Activated CD4-positive, alpha-beta T cell treated with anti-CD3 and anti-CD28 coated beads for 1 hour (primary cell): ENCODE measurements at regions not wholly inside any gene's neighbourhood (a gene's known extent, or its start where the extent isn't known, plus 50 kb on each side); places are given as distances from the start of the nearest gene placed in this dataset.

ENCODE experiments used
- DNase-seq: peaks from one replicate; pipeline ENCODE4 v3.0.0-alpha.2; 2020

DNA sequence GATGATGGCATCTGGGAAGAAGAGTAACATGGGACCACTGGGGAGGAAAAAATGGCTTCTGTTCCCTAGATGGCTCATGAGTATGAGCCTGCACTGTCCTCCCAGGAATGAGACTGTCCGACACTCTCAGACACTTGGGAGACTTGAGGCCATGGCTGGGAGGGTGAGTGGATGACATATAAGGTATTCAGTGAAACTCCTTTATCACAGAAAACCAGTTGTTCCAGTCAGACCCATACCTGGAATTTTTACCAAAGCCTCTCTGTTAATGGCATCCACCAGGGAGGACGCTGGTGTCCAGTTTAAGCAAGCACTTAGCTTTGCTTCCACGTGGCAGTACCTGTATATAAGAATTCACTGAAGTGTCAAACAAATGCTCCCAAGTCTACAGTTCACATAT lies 116.7 kb upstream of the C10orf90 start:
- no peak for DNase-seq

DNA sequence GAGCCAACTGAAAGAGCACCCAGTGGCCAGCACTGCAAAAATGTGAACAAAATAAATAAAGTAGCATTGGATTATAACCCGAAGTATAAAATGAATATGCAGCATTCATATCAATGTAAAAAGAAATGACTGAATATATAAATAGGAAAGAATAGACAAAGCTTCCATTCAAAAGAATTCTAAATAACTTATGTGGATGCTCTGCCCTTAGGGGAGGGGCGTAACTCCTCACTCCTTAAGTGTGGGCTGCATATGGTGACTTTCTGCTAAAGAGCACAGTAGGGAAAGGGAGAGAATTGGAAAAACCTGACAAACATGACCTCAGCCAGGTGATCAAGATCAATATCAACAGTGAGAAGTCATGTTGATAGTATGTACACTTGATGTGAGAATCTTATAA lies 109.9 kb upstream of the DOCK1 start:
- no peak for DNase-seq

DNA sequence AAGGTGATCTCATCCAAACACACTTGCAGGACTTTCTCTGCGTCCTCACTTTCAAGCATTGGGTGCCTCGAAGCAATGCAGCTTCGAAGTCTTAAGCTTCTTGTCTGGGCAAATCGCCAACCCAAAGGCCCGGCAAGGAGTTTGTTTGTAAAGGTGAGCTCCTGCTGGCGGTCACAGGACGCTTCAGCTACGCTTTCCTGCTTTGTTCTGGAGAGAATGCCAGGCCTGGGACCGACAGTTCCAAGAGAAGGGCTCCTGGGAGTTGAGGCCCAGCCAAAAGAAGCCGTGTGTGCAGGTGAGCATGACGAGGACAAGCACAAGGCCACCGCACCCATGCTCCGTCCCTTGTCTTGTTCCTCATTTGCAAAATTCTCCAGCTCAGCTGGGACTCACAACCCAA lies 106.6 kb upstream of the DOCK1 start:
- DNase-seq, result no peak

DNA sequence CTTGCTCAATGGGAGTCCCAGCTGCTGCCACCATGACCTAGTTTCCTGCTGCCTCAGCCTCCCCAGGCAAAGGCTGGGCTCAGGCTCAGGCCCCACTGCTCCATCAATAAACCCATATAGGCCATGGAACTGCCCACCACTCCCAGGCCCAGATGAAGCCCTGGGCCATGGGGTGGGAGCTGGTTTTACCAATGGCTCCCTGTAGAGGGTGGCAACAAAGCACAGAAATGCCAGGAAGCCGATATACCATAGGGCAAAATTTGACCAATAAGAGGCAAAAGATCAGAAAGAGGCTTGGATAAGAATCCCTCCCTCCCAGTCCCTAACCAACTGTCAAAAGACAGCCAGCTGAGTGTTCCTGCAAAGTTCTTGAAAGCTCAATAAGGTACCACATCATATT lies 101.8 kb upstream of the DOCK1 start:
- DNase-seq, result no peak

DNA sequence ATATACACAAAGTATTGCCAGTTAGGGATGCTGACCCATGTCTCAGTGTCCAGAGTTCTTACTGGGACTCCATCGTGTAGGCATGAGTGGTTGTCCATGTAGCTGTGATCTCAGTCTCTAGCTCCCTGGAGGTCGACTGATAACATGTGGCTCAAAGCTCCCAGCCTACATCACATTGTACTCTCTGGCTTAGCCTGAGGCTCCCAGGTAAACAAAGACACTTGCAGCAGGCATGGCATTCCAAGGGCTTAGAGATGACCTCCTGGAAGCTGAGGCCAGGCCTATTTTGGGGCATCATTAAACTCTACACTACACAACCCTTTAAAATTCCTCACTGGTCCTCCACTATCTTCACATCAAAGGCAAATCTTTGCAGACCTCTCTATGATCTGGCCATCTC lies 100.8 kb upstream of the DOCK1 start:
- DNase-seq, result no peak

DNA sequence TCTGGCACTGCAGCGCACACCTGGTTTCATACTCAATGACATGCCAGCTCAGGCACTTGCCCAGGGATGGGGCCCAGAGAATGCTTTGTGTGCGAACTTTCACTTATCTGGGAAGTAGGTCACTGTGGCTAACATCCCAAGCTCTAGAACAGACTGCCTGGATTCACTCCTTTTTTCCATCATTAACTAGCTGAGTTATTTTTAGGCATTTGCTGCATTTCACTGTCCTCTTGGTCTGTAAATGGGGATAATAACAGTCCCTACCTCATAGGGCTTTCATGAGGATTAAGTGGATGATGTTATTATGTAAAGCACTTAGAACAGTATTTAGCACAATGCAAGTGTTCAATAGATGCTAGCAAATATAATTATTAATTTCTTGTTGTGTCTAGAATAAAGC lies 98.7 kb upstream of the DOCK1 start:
- DNase-seq, result no peak

DNA sequence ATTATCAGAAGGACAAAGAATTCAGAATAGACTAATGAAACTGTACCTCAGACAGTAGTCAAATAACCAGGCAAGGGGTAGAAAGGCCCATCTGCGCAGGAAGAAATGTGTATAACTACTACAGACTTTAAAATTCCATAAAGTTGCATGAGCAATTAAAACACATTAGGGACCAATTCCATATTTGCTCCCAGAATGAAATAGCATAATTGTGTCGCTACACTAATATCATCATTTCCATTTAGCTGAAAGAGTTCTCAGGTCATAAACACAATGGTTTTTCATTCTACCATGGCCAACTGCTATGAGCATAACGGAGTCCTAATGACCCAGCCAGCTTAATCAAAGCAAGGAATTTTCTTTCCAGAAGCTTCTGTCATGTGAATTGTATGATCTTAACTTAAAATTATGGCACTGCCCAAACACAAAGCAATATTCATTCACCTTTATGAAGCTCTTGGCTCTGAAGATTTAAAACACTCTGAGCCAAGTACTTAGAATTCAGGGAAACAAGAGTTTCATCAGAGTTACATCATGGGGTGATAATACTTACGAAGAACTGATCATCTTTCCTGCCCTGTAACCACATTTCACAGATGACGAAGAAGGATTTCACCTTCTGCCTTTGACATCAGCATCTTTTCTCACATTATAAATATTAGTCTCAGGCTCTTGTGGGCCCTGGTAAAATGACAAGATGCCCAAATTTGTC lies 98.1 kb upstream of the DOCK1 start:
- DNase-seq, result no peak

DNA sequence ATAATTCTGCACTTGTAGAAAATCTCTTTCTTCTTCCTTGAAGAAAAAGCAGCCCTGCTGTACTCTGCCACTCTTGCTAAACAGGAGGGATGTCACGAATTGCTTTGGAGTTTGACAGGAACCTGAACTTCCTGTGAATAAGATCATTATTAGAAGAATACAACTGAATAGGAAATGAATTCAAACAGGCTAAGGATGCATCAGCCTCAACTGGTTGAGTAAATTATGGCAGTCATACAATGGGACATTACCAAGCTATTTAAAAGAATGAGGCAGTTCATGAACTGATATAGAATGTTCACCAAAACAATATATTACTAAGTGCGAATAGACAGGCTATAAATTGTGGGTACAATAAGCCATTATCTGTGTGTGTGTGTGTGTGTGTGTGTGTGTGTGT lies 97.1 kb upstream of the DOCK1 start:
- no peak for DNase-seq

DNA sequence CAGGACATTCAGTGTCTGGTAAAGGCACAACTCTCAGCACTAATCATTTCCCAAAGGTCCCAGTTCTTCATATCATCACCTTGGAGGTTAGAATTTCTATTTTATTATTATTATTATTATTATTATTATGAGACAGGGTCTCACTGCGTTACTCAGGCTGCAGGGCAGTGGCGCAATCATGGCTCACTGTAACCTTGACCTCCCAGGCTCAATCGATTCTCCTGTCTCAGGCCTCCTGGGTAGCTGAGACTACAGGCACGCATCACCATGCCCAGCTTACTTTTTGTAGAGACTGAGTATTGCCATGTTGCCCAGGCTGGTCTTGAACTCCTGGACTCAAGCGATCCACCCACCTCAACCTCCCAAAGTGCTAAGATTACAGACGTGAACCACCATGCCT lies 91.8 kb upstream of the DOCK1 start:
- no peak for DNase-seq

DNA sequence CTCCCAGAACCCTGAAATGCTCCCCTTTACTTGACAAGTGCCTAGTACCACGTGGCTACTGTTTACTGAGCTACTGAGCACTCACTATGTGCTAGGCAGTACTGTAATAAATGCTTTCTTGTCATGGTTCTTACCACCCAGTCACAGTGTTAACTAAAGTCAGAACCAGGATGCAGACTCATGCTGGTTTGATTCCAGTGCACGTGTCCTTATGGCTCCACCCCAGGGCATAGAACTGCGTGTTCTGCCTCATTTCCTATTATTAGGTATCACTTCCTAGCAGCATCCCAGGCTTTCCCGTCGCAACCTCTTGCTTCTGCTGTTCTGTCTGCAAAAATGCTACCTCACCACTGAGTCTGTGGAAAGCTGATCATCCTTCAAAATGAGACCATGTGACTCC lies 71.7 kb upstream of the DOCK1 start:
- no peak for DNase-seq

DNA sequence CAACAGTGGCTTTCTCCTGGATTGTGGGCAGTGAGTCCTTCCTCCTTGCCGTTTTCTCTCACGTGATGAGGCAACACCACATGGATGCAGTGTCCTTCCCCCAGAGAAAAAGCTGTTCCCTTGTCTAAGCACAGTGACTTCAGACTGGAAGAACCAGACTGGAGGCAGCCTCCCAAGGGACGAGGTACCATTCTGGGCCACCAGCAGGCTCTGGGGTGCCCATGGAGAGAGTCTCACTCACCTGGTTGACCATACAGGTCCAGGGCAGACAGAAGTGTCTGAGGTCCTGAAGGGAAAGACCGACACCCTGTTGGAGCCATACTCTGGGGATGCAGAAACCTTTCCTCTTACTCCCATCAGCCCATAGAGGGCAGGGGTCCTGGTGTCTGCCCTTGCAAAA lies 69.2 kb upstream of the DOCK1 start:
- no peak for DNase-seq

DNA sequence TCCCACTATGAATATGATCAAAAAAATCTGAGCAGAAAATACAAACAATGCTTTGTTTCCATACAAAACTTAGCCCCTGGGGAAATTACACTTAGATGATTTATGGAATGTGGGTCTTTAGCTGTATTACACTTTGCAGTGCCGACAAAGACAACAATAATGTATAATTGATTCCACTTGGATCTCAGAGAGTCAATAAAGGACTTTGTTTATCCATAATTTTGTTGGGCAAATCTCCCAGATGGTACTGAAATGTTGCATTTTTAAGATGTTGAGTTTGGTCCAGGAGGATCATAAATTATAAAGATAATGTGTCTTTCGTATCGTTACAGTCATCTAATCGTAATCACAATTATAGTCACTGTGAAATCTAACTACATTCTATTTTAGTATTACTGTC lies 66.9 kb upstream of the DOCK1 start:
- DNase-seq, result no peak

DNA sequence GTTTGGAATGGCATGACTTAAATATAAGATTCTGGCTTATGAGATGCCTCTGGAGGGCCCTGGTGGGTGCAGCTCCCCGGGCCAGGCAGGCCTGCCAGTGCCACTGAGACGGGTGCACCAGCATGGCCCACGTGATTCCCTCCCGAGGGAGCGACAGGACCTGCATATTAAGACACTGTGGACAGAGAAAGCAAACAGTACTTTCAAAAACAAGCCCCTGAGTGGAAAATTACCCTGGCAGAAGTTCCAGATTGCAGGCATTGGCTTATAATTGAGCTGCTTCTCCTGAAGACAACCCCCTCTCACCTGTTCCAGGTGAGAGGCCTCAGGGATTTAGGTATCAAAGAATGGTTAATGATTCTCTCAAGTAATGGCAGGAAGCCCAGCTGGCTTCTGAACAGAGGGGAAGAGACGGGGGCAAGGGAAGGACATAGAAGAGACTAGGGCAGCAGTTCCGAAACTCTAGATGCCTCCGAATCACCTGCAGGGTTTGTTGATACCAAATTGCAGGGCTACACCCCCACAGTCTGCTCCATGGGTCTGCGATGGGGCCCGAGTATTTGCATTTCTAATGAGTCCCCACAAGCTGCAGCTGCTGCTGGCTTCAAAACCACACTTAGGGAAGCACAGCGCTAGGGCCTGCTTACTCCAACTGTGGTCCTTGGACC lies 66.0 kb upstream of the DOCK1 start:
- no peak for DNase-seq

DNA sequence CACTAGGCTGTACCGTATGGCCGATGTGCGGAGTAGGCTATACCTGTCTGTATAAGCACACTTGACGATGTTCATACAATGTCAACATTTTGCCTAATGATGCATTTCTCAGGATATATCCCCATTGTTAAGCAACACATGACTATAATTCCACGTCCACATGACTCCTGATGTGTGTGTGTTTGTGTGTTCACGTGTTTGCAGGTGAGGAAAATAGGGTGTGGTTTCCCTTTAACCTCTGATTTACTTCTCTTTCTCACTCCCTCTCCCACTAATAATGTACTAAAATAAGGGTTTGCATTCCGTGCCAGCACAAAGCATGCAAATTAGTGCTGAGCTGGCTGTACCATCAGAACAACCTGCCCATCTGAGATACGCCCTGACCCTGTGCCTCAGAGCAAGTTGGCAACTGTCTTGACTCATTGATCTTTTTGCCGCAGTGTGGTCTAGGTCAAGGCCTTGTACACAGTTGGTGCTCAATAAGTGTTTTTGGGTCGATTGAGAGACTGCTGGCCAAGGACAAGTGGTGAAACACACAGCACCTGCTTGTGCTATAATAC lies 64.6 kb upstream of the DOCK1 start:
- no peak for DNase-seq

DNA sequence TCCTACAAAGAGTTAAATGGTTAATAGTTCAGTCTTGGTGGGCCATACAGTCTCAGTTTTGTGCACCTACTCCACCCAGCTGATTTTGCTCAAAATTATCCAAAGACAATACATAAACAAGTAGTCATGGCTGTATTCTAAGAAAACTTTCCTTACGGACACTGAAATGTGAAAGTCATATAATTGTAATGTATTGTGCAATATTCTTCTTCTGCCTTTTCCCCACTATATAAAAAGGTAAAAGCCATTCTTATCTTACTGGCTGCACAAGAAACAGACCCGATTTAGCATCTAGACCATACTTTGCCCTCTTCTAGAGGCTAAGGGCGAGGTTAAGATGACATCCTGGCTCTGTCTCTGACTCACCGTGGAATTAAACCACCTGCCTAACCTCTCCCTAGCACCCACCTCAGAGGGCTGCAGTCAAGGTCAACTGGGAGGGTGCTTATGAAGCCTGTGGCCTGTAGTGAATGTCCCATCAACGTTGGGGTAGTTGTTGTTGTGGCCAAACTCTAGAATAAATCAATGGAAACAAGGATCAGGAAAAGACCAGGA lies 63.8 kb upstream of the DOCK1 start:
- DNase-seq, result no peak

DNA sequence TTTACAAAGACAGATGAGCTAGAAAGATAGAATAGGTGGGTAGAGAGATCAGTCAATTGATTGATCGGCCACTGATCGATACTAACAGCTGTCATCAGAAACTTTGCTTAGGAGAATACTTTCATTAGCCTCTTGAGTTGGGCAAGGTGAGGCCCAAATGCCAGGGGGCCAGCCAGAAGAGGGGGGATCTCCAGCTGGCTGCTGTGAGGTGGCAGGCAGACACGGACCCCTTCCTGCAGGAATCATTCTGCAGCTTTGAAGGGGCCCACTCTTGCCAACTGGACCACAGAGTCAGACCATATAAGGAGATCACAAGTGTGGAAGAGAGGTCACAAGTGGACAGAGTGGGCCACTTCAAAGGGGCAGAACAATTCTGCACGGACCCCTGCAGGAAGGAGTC lies 62.9 kb upstream of the DOCK1 start:
- no peak for DNase-seq

DNA sequence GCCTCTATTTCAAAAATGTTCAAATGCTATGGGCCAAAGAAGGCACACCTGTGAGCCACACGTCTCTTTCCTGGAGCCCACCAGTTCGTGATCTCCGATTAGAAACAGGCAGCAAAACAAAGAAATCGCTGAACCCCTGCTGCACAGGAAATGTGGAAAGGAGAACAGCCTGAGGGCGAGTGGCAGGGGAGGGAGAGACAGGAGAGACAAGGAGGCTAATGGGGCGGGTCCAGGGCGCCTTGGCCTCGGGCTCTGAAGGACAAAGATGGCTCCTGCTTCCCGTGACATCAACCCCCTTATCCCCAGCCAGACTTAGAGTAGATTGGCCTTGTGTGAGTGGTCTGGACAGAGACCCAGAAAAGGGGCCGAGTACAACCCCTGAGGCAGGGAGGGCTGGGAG lies 62.4 kb upstream of the DOCK1 start:
- no peak for DNase-seq

DNA sequence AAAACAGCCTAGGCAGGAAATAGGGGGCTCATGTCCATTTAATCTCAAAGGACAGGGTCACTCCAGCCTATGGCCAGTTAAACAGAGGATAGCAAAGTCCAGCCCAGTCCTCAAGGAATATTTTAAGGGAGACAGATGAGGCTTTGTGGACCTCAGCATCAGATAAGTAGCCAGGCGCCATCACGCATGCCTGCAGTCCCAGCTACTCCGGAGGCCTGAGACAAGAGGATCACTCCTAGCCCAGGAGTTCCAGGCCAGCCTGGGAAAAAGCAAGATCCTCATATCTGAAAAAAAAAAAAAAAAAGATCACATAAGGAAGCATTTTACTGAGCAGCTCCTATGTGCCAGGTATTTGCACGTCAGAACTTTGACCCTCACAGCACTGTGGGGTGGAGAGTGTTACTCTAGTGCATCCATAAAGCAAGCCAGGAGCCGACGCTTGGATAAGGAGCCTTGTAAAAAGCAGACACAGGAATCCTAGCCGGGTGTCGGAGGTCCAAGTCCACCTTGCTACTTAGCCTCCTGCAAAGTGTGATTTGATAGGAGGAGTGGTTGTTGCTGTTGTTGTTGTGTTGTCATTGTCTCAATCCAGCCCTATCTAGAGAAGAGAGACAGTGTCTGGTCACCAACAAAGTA lies 61.8 kb upstream of the DOCK1 start:
- DNase-seq, result no peak

DNA sequence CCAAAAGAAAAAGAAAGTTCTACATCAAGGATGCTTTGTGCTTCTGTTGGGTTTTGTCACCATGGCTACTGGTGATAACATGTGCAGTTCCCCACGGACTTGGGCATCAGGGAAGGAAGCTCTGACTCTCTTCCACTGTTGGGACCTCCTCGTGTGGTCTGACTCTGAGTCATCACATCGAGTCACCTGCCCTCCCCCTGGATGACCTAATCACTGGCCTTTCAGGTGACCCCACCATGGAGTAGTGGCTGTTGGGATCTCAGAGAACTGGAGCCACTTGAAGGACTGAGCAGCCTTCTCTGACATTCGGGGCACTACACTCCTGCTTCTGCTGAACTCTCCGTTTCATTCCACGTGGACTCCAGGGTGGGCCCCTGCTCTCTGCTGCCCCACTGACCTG lies 60.8 kb upstream of the DOCK1 start:
- no peak for DNase-seq

DNA sequence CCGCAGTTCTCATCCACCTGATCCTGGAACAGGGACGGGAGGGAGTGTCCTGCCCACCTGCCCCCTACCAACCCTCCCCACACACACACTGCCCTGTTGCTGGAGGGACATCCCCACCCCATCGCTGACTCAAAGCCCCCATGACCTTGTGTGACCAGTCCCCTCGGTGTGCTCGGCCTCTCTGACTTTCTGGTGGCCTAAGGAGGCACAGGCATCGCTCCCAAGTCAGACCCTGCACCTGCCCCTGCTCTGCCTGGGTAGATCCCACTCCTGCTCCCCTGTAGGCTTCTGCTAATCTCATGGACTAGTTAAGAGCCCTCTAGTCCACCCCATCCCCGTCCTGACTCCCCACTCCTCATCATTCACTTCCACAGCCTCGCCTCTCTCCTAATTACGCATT lies 58.8 kb upstream of the DOCK1 start:
- DNase-seq, result no peak

DNA sequence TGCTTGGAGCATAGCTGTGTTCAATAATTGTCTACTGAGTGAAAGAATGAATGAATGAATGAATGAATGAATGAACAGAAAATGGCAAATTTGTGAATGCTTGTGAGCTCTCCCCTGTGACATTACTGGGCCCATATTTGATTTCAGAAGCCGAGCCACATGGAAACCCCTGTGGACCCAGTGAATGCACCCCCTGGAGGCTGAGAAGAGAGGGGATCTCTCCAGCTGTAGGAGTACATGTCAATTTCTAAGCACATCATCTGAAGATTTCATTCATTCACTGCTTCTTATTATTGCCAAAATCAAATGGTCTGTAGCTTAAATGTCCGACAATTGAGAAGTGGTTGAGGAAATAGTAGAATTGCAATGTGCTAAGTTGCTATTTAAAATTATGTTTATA lies 58.3 kb upstream of the DOCK1 start:
- DNase-seq, result no peak

DNA sequence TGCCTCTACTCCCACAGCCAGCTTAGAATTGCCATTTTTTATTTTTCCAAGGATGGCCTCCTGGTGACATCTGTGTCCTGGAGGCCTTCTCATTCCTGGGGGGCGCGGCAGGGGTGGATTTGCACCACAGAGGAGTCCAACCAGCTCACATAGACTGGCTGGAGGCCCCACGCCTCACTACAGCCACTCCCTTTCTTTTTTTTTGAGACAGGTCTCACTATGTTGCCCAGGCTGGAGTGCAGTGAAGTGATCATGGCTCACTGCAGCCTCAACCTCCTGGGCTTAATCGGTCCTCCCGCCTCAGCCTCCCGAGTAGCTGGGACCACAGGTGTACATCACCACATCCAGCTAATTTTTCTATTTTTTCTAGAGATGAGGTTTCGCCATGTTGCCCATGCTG lies 57.6 kb upstream of the DOCK1 start:
- DNase-seq, result no peak

DNA sequence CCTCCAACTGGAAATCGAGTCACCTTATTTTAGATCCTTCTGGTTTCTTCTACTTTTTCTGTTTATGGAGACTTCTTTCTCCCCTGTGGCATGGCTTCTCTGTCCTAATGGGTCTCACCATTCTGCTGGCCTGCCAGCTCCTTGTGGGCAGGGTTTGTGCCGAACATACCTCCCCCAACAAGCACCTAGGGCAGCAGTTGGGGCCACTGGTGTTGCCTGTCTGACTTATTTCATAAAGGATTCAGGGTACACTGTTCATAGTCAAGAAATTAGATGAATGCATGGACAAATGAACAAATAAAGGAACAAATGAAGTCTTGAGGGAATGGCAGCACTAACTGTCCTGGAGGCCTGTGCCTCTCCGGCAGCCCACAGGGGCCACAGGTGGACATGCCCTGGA lies 55.6 kb upstream of the DOCK1 start:
- no peak for DNase-seq
